ENCODE measurements at regions not wholly inside any gene's neighbourhood (a gene's known extent, or its start where the extent isn't known, plus 50 kb on each side); places are given as distances from the start of the nearest gene placed in this dataset.

DNA sequence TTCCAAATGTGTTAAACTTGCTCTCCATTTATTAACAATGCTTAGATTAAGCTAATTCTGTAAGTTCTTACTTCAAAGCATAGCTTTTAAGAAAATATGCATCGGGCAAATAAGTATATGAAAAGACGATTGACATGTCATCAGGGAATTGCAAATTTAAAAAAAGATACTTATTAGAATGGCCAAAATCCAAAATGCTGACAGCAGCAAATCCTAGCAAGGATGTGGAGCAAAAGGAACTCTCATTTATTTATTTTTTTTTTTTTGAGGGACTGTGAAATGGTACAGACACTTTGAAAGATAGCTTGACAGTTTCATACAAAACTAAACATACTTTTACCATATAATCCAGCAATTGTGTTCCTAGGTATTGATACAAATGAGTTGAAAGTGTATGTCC, 779.5 kb upstream of the MDGA2 start:
- TF ChIP-seq, protein P1, sequence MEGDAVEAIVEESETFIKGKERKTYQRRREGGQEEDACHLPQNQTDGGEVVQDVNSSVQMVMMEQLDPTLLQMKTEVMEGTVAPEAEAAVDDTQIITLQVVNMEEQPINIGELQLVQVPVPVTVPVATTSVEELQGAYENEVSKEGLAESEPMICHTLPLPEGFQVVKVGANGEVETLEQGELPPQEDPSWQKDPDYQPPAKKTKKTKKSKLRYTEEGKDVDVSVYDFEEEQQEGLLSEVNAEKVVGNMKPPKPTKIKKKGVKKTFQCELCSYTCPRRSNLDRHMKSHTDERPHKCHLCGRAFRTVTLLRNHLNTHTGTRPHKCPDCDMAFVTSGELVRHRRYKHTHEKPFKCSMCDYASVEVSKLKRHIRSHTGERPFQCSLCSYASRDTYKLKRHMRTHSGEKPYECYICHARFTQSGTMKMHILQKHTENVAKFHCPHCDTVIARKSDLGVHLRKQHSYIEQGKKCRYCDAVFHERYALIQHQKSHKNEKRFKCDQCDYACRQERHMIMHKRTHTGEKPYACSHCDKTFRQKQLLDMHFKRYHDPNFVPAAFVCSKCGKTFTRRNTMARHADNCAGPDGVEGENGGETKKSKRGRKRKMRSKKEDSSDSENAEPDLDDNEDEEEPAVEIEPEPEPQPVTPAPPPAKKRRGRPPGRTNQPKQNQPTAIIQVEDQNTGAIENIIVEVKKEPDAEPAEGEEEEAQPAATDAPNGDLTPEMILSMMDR (IDR thresholded peaks at IDR 0.05 in 4 of 5, conservative IDR thresholded peaks at IDR 0.05 in 1 of 5), result no peak
- TF ChIP-seq POLR2A (IDR thresholded peaks at IDR 0.05), result no peak

All from gastrocnemius medialis (tissue), 4 donors.